DOHH2 (cell line): ENCODE measurements at regions not wholly inside any gene's neighbourhood (a gene's known extent, or its start where the extent isn't known, plus 50 kb on each side); places are given as distances from the start of the nearest gene placed in this dataset.

Experiments used
- H3F3A ChIP-seq: fragments of 200-600 bp; sonication (generic), shearing (Covaris generic); 2 replicates; pipeline ENCODE4 v1.6.0; 2016; ENCODE audit warnings: antibody characterized with exemption, mild to moderate bottlenecking; ENCODE audit not compliant: control insufficient read depth, insufficient read depth
- H3K27ac ChIP-seq: fragments of 200-600 bp; sonication (generic); 2 replicates; pipeline ENCODE4 v1.5.1; 2014; ENCODE audit warnings: low read depth, mild to moderate bottlenecking, low read length, moderate library complexity
- H3K27me3 ChIP-seq: fragments of 200-600 bp; sonication (generic); 2 replicates; pipeline ENCODE4 v1.6.1; 2014; ENCODE audit warnings: mild to moderate bottlenecking, low read length, mixed read lengths; ENCODE audit not compliant: control insufficient read depth
- H3K36me3 ChIP-seq: fragments of 200-600 bp; sonication (generic); 2 replicates; pipeline ENCODE4 v1.6.1; 2014; ENCODE audit warnings: mild to moderate bottlenecking, low read length, moderate library complexity, mixed read lengths; ENCODE audit not compliant: control insufficient read depth
- H3K4me1 ChIP-seq: fragments of 200-600 bp; sonication (generic); 2 replicates; pipeline ENCODE4 v1.6.1; 2014; ENCODE audit warnings: mild to moderate bottlenecking, low read length, mixed read lengths; ENCODE audit not compliant: control insufficient read depth
- H3K4me2 ChIP-seq: fragments of 200-600 bp; sonication (generic); 2 replicates; pipeline ENCODE4 v1.6.0; 2014; ENCODE audit warnings: mild to moderate bottlenecking, low read length, moderate library complexity
- H3K4me3 ChIP-seq: fragments of 200-600 bp; sonication (generic); 2 replicates; pipeline ENCODE4 v1.5.1; 2014; ENCODE audit warnings: mild to moderate bottlenecking, low read length, mixed read lengths
- H3K79me2 ChIP-seq: fragments of 200-600 bp; sonication (generic); 2 replicates; pipeline ENCODE4 v1.6.1; 2014; ENCODE audit warnings: mild to moderate bottlenecking, low read length, mixed read lengths; ENCODE audit not compliant: control insufficient read depth
- H3K9me2 ChIP-seq: fragments of 200-600 bp; sonication (generic); replicated peaks from 2 replicates; pipeline ENCODE4 v1.6.1; 2014; ENCODE audit warnings: mild to moderate bottlenecking, low read length, mixed read lengths; ENCODE audit not compliant: control insufficient read depth
- H3K9me3 ChIP-seq: fragments of 200-600 bp; sonication (generic); 2 replicates; pipeline ENCODE4 v1.6.1; 2014; ENCODE audit warnings: antibody characterized with exemption, low read length, mixed read lengths; ENCODE audit not compliant: control insufficient read depth, insufficient read depth
- H4K20me1 ChIP-seq: fragments of 200-600 bp; sonication (generic); 2 replicates; pipeline ENCODE4 v1.6.0; 2014; ENCODE audit warnings: low read depth, mild to moderate bottlenecking, antibody characterized with exemption, low read length, moderate library complexity; ENCODE audit not compliant: control insufficient read depth, insufficient read depth
- CTCF ChIP-seq: fragments of 200-600 bp; sonication (generic); IDR thresholded peaks from one replicate; pipeline ENCODE4 v1.5.1; 2014; ENCODE audit warnings: antibody characterized with exemption, mild to moderate bottlenecking, low read depth, low read length; ENCODE audit not compliant: poor library complexity, severe bottlenecking
- EZH2phosphoT487 ChIP-seq: fragments of 200-600 bp; sonication (generic); IDR thresholded peaks from 2 replicates; pipeline ENCODE4 v1.6.1; 2017; ENCODE audit warnings: borderline replicate concordance, mild to moderate bottlenecking, antibody characterized with exemption, low read length, moderate library complexity, mixed read lengths

GRCh38 chr22:19578180-19579004 lies 54.2 kb upstream of the CLDN5 start:
- H3K36me3 ChIP-seq, result no peaks in the 10 kb centered on the region
- H3K27ac ChIP-seq, result no peak overlapping the region
- H3K4me2 ChIP-seq, result no peak overlapping the region
- no peaks in the 10 kb centered on the region for H4K20me1 ChIP-seq
- H3F3A ChIP-seq, result no peaks in the 10 kb centered on the region
- peaks cover 15% of the 10 kb centered on the region for H3K4me1 ChIP-seq
- no peak overlapping the region for H3K4me3 ChIP-seq
- no peaks in the 10 kb centered on the region for H3K9me3 ChIP-seq
- no peaks in the 10 kb centered on the region for H3K9me2 ChIP-seq
- peaks cover 5% of the 10 kb centered on the region; the same call in 1 of the 2 replicates for H3K27me3 ChIP-seq
- no peaks in the 10 kb centered on the region for H3K79me2 ChIP-seq
- TF ChIP-seq EZH2phosphoT487 (no peak), CTCF (no peak)

GRCh38 chr22:19579115-19579811 lies 55.1 kb upstream of the CLDN5 start:
- no peaks in the 10 kb centered on the region for H3K36me3 ChIP-seq
- H3K4me1 ChIP-seq, result peaks cover 15% of the 10 kb centered on the region
- H3K27ac ChIP-seq, result no peak overlapping the region
- H3K9me2 ChIP-seq, result no peaks in the 10 kb centered on the region
- 0 out of 2 replicates have a peak overlapping the region, but pooled peaks have one; percentile 40 for H3K4me2 ChIP-seq
- no peak for TF ChIP-seq CTCF
- no peak for TF ChIP-seq EZH2phosphoT487
- no peaks in the 10 kb centered on the region for H3F3A ChIP-seq
- no peaks in the 10 kb centered on the region for H4K20me1 ChIP-seq
- H3K9me3 ChIP-seq, result no peaks in the 10 kb centered on the region
- H3K79me2 ChIP-seq, result no peaks in the 10 kb centered on the region
- no peak overlapping the region for H3K4me3 ChIP-seq
- H3K27me3 ChIP-seq, result no peaks in the 10 kb centered on the region; the same call in 1 of the 2 replicates

- TF ChIP-seq CTCF (no peak), EZH2phosphoT487 (no peak)
- peak overlapping the region; percentile 40 for H3K4me2 ChIP-seq
Observed at GRCh38 chr22:19579880-19580279, 55.7 kb upstream of the CLDN5 start.

More at GRCh38 chr22:19579880-19580279, 55.7 kb upstream of the CLDN5 start:
- H3K79me2 ChIP-seq, result no peaks in the 10 kb centered on the region
- H3K4me3 ChIP-seq, result peak overlapping the region; percentile 24; the same call in 1 of the 2 replicates
- no peaks in the 10 kb centered on the region for H3K9me3 ChIP-seq
- H3K4me1 ChIP-seq, result peaks cover 15% of the 10 kb centered on the region
- no peaks in the 10 kb centered on the region for H3F3A ChIP-seq
- no peaks in the 10 kb centered on the region for H3K9me2 ChIP-seq
- H4K20me1 ChIP-seq, result no peaks in the 10 kb centered on the region
- no peaks in the 10 kb centered on the region; the same call in 1 of the 2 replicates for H3K27me3 ChIP-seq
- H3K36me3 ChIP-seq, result no peaks in the 10 kb centered on the region
- H3K27ac ChIP-seq, result no peak overlapping the region
